Keratinocyte (primary cell): ENCODE measurements at regions not wholly inside any gene's neighbourhood (a gene's known extent, or its start where the extent isn't known, plus 50 kb on each side); places are given as distances from the start of the nearest gene placed in this dataset.

ENCODE experiments used
- EZH2 ChIP-seq: IDR thresholded peaks from one replicate; pipeline ENCODE4 v1.6.1; 2012; ENCODE audit warnings: inconsistent platforms, mild to moderate bottlenecking, low read length, moderate library complexity
- TF ChIP-seq, protein P1 (sequence below), 3 experiments: IDR thresholded peaks in 1 of 3; conservative IDR thresholded peaks in 1 of 3; optimal IDR thresholded peaks in 1 of 3; 2 replicates in 2 of 3; 3 replicates in 1 of 3; pipeline versions ENCODE3 to v1.5.1; 2011; ENCODE audit warnings: low read length in 3 of 3, mild to moderate bottlenecking in 3 of 3, moderate library complexity in 2 of 3, control low read depth in 1 of 3, inconsistent platforms in 1 of 3; ENCODE audit not compliant: insufficient read depth in 2 of 3; ENCODE audit errors: extremely low read depth in 1 of 3

DNA sequence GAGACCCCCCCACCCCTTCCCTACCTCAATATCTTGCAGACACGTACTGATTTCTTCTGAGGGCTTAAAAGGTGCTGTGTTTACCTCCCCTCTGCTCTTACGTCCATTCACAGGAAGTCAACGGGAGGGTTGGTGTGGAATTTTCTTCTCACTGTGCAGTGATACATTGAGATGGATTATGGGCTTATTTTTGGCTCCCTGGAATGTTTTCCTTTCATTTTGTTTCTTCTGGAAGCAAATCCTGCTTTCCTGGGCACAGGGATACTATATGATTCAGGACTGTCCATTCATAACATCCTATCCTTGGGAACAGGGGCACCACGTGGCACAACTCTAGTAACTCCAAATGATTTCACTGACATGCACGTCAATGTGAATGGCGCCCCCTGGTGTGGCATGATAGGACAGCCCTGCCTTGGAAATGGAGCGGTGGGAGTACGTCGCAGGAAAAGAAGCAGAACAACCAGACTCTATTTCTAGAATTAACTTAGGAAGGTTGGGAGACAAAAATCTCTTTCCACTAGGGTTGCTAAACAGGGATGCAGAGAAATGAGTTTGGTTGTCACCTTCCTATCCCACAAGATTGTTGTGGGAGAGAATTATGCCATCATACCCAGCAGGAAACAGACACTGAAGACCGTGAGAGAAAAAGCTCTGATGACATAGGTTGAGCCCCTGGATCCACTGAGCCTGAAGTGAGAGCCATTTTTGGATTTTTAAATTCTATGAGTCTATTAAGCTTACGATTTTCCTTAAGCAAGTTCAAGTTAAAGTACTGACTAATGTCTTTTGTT is 146.5 kb upstream of the RAG2 start:
- TF ChIP-seq, protein P1, sequence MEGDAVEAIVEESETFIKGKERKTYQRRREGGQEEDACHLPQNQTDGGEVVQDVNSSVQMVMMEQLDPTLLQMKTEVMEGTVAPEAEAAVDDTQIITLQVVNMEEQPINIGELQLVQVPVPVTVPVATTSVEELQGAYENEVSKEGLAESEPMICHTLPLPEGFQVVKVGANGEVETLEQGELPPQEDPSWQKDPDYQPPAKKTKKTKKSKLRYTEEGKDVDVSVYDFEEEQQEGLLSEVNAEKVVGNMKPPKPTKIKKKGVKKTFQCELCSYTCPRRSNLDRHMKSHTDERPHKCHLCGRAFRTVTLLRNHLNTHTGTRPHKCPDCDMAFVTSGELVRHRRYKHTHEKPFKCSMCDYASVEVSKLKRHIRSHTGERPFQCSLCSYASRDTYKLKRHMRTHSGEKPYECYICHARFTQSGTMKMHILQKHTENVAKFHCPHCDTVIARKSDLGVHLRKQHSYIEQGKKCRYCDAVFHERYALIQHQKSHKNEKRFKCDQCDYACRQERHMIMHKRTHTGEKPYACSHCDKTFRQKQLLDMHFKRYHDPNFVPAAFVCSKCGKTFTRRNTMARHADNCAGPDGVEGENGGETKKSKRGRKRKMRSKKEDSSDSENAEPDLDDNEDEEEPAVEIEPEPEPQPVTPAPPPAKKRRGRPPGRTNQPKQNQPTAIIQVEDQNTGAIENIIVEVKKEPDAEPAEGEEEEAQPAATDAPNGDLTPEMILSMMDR (optimal IDR thresholded peaks at IDR 0.05 in 1 of 3, IDR thresholded peaks at IDR 0.05 in 1 of 3, conservative IDR thresholded peaks at IDR 0.05 in 1 of 3; ENCODE audit: extremely low read depth in 1 of 3, insufficient read depth in 2 of 3, low read length in 3 of 3), result peak; percentile 76 to 88 (median 85)
- TF ChIP-seq EZH2, result no peak
